Suppressor macrophage treated with lipopolysaccharide for 1 hour (primary cell): ENCODE measurements at regions not wholly inside any gene's neighbourhood (a gene's known extent, or its start where the extent isn't known, plus 50 kb on each side); places are given as distances from the start of the nearest gene placed in this dataset.

Experiments used
- DNase-seq, 3 donors: peaks; one replicate each; pipeline ENCODE4 v3.0.0-alpha.2; 2020 to 2022

GRCh38 chr3:78003090-78003489 lies 963.2 kb downstream of the ROBO2 start:
- no peak for DNase-seq

- no peak for DNase-seq
Measured at GRCh38 chr3:78004571-78004970, 964.7 kb downstream of the ROBO2 start.

- DNase-seq: no peak
Measured at GRCh38 chr3:78013653-78014052, 973.8 kb downstream of the ROBO2 start.

GRCh38 chr3:78015856-78016255 lies 976.0 kb downstream of the ROBO2 start:
- no peak for DNase-seq

- no peak for DNase-seq
Measured at GRCh38 chr3:78021710-78022109, 981.8 kb downstream of the ROBO2 start.

- no peak for DNase-seq
Measured at GRCh38 chr3:78022232-78022631, 982.3 kb downstream of the ROBO2 start.

GRCh38 chr3:78023257-78023656 lies 983.4 kb downstream of the ROBO2 start:
- DNase-seq: no peak

GRCh38 chr3:78025916-78026315 lies 986.0 kb downstream of the ROBO2 start:
- no peak for DNase-seq

- no peak for DNase-seq
Measured at GRCh38 chr3:78026318-78026828, 986.5 kb downstream of the ROBO2 start.

- no peak for DNase-seq
Measured at GRCh38 chr3:78029775-78030174, 989.9 kb downstream of the ROBO2 start.

- no peak for DNase-seq
Measured at GRCh38 chr3:78035131-78035641, 995.3 kb downstream of the ROBO2 start.

- no peak for DNase-seq
Measured at GRCh38 chr3:78041486-78041885, 1001.6 kb downstream of the ROBO2 start.

- DNase-seq: no peak
Measured at GRCh38 chr3:78046566-78046965, 1006.7 kb downstream of the ROBO2 start.

- DNase-seq: no peak
Measured at GRCh38 chr3:78048698-78049097, 1008.8 kb downstream of the ROBO2 start.

GRCh38 chr3:78049521-78049920 lies 1009.6 kb downstream of the ROBO2 start:
- DNase-seq: no peak

- DNase-seq: no peak
Measured at GRCh38 chr3:78050276-78051065, 1010.6 kb downstream of the ROBO2 start.

- DNase-seq: no peak
Measured at GRCh38 chr3:78052746-78053145, 1012.8 kb downstream of the ROBO2 start.

- DNase-seq: no peak
Measured at GRCh38 chr3:78066287-78066686, 1026.4 kb downstream of the ROBO2 start.

GRCh38 chr3:78070188-78070587 lies 1030.3 kb downstream of the ROBO2 start:
- no peak for DNase-seq

- no peak for DNase-seq
Measured at GRCh38 chr3:78076379-78076778, 1036.5 kb downstream of the ROBO2 start.

- no peak for DNase-seq
Measured at GRCh38 chr3:78077178-78077577, 1037.3 kb downstream of the ROBO2 start.

GRCh38 chr3:78077842-78078241 lies 1037.9 kb downstream of the ROBO2 start:
- no peak for DNase-seq

GRCh38 chr3:78079514-78079913 lies 1039.6 kb downstream of the ROBO2 start:
- no peak for DNase-seq

GRCh38 chr3:78086150-78086549 lies 1046.3 kb downstream of the ROBO2 start:
- DNase-seq: no peak

- DNase-seq: no peak
Measured at GRCh38 chr3:78087134-78087533, 1047.2 kb downstream of the ROBO2 start.
